Stimulated activated CD4-positive, alpha-beta T cell treated with anti-CD3 and anti-CD28 coated beads, TNF-alpha, amount 100 ng/mL, for 24 hours (primary cell): ENCODE measurements at regions not wholly inside any gene's neighbourhood (a gene's known extent, or its start where the extent isn't known, plus 50 kb on each side); places are given as distances from the start of the nearest gene placed in this dataset.
"Not testable (repeated sequence)": the region's sequence is repeated elsewhere in the genome, so short reads cannot be mapped to it uniquely, and the experiment has no call there.

Experiments used
- DNase-seq, 3 experiments: peaks; one replicate each; pipeline ENCODE4 v3.0.0-alpha.2; 2020; ENCODE audit warnings: low read depth in 3 of 3

DNA sequence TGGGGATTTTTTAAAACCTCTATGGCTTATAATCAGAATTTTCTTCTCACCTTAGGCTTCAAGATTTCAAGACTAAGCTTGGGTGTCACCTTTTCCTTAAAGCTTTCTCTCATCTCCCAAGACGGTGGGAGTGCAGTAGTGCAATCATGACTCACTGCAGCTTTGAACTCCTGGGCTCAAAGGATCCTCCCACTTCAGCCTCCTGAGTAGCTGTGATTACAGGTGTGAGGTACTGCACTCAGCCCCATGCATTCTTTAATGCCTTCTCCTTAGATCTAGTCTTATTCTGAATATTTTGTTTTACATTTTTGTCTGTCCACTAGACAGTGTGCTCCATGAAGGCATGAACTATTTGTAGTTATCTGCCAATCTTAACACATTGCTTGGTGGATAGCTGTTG is 55.7 kb upstream of the FAT3 start:
- no peak for DNase-seq

DNA sequence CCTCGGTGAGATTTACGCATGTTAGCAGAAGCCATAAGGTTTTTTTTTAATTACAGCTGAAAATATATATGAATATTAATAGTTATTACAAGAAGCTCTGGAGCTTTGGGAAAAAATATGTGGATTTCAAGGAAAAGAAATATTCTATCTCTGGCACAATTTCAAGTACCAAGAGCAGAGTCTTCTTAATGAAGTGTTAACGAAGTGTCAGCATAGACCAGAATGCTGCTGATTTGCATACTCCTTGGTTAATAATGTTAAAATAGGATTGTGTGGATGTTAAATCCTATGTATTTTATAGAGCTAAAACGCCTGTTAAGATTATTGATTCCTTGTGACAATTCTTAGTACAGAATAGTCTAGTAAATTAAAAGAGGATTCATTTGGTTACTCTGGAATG is 57.0 kb upstream of the FAT3 start:
- DNase-seq, result no peak

DNA sequence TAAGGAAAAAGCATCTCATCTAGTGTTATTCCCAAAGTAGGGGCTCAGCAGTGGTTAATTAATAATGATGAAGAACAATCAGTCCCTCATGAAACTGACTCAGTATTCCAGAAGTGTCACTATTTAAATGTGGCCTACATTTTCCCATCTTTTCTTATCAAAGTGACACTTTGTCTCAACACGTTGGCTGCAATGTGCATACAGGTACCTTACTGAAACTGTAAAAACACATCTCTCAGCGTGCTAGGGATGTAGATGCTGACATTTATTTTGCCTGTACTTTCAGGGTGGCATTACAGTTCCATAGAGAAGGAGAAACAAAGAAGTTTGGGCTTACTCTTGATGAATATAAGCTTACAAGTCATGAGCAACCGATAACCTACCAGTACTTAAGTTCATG is 58.3 kb upstream of the FAT3 start:
- no peak for DNase-seq

DNA sequence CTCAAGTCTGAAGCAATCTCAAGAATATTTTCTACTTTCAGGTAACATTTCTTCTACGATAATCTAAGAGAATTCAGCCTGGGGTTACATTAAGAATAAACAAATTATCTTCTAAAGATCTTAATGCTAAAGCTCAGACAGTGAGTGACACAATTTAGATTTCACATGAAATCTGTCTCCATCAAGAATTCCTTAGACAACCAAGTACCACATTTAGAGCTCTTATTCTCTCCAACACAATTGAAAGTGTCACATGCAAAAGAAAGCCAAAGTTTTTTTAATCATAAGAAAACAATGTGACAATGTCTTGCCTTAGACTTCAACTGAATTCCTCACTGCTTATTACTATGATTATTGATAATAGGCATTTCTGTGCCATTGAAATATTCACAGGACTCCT is 60.7 kb upstream of the FAT3 start:
- DNase-seq, result no peak

DNA sequence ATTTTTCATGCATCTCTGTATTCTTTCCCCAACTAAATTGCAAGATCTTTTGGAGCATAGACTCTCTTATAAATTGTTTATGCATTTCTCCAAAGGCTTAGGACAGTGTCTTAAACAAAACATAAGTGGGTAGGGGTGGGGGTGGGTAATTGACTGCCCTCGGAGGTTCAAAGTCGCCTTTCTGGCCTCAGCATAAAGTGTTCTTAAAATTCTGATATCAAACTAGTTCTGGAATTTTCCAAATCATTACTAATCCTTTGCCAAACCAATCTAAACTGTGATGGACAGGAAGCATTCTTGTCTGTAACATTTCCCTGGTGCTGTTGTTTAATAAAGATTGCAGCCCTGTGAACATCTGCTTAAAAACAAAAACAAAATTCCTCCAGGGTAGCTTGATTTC is 61.8 kb upstream of the FAT3 start:
- DNase-seq, result no peak

DNA sequence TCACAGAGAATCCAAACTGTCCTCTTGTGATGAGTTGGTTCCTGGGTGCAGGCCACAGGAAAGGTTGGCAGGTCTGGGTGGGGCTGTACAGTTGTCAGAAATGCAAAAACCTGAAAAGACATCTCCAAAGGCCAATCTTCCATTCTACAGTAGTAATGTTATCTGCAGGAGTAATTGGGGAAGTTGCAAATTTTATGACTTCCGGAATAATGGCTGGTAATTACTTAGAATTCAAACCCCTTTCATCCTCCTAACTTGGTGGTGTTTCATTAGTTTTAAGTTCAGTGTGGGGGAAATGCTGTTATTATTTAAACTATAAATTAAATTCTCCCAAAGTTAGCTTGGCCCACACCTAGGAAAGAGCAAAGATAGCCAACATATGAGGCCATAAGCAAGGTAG is 64.7 kb upstream of the FAT3 start:
- no peak for DNase-seq

DNA sequence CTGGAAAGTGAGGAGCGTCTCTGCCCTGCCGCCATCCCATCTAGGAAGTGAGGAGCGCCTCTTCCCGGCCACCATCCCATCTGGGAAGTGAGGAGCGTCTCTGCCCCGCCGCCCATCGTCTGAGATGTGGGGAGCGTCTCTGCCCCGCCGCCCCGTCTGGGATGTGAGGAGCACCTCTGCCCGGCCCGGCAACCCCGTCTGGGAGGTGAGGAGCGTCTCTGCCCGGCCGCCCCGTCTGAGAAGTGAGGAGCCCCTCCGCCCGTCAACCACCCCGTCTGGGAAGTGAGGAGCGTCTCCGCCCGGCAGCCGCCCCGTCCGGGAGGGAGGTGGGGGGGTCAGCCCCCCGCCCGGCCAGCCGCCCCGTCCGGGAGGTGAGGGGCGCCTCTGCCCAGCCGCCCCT is 67.2 kb upstream of the FAT3 start:
- not testable (repeated sequence) for DNase-seq

DNA sequence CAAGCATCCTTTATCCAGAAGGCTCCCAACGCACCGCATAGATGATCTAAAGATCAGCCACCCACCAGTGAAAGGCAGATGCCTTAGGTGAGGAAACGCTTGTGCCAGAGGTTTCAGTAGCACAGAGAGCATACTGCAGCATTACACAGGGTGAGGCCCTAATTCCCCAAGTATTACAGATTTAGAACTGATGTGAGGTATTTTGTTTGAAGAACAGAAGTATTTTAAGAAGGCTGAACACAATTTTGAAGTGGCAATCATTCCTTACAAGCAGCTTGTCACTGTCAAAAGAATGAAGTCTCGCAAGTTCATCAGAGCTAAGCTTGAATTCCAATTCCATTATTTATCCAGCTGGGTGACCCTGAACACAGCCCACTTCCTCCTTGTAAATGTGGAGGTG is 70.0 kb upstream of the FAT3 start:
- DNase-seq, result no peak

DNA sequence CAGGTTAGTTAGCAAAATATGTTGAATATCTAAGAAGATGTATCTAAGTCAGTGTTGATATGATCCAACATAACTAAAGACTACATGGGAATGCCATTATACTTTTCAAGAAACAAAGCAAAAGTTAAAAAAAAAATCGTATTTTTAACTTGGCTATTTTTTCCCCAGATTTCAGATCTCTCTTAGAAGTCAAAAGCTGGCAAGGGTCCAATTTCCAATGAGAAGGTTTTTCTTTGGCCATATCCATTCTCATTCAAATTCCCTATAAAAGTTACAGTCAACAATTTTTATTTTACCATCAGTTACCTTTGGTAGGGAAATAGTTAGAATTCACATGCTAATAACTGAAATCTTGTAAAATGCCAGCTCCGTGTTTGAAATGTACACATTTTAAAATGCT is 70.5 kb upstream of the FAT3 start:
- no peak for DNase-seq

DNA sequence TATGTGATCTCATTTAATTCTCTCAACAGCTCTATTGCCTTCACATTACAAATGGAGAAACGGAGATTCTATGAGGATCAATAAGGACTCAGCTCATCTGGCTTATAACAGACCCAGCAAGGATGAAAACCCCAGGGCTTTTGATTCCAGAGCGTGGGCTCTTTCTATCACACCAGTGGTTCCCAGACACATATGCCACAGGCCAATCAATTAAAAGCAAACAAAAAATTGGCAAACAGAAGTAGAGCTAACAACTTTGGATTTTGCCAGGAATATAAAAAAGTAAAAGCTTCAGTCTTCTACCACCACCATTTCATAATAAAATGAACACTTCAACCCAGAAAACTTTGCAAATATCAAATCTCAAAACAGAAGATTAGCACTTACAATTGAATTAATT is 71.1 kb upstream of the FAT3 start:
- DNase-seq, result no peak

DNA sequence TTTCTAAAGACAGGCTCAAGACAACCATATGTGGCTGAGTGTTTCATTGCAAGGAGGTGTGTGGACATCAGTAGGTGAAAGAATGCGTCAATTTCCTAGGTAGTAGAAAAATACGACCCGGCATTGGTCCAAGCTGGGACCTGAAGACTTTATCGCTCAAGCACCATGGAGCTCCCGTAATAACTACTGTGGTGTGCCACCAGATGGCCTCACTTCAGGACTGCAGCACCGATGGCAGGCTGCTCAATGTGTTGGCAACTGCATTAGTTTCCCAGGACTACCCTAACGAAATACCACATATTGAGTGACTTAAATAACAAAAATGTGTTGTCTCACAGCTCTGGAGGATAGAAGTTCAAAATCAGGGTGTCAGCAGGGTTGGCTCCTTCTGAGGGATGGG is 72.4 kb upstream of the FAT3 start:
- no peak for DNase-seq

DNA sequence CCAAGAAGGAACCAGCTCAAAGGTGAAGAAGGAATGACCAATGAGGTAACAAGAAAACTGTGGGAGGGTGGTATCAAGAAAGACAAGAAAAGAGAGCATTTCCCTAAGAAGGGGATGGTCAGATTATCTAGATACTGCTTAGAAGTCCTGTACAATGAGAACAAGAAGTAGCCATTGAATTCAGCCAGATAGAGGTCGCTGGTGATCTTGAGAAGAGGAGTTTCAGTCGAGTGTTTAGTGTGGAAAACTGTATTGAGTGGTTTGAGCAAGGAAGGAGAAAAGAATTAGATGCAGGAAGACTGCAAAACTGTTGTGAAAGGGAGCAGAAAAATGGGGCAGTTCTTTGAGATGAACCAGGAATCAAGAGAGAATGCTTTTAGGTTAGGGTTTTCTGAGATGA is 74.6 kb upstream of the FAT3 start:
- no peak for DNase-seq

DNA sequence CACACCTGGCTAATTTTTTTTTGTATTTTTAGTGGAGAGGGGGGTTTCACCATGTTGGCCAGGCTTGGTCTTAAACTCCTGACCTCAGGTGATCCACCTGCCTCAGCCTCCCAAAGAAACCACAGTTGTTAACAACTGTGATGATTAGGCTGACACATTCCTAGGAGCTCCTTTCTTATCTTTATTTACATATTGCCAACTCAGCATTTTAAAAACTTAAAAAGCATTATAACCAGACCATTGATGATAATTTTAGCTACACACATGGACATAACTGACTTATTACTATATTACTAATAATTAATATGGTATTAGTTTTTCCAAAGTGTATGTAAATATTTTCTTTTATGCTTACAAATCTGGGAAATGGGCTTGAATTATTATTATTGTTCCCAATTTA is 82.9 kb upstream of the FAT3 start:
- DNase-seq, result no peak

DNA sequence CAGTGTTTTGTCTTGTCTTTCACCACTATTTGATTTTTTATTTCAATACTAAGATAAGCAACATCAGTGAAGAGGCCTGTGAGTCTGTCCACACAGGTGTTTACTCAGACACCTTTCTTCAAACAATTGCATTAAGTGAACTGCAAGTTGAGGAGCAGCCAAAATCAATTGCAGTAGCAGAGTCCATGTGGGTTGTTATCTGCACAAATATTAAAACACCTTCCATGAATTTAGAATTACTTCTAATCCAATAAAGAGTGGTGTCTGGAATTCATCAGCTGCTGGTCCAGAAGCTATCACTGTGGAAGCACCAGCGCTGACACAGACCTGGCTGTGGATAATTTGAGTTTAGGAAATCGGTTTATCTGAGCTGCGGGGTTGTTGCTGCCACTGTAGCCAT is 83.5 kb upstream of the FAT3 start:
- no peak for DNase-seq

DNA sequence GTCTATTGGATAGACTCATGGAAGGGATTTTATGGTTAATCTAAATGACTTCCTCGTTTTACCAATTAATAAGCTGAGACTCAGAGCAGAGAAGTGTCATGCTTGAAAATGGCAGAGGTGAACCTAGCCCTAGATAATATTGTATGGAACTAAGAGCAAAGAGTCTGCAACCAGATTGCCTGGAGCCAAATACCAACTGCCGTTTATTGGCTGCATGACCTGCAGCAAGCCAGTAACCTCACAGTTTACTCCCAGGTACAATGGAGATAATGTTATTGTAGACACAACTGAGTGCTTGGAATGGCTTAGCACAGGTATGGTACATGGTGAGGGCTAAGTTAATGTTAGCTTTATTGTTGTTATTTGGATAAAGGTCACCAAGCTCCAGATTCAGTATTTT is 84.6 kb upstream of the FAT3 start:
- no peak for DNase-seq

DNA sequence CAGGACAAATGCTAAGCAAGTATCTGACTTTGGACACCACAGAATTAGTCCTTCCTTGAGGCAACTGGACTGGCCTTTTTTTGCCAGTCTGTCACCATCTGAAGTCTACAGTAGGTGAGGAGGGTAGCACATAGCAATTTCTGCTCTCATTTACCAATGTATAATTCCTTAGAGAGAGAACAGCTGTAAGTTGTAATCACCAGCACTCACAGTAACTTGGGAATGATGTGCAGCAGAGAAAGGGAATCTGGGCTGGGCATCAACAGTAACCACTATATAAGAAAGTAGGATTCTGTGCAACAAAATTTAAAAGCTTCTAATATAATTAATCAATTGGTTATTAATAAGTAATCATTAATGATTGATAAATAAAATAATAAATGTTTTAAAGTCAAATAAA is 86.3 kb upstream of the FAT3 start:
- DNase-seq, result no peak

DNA sequence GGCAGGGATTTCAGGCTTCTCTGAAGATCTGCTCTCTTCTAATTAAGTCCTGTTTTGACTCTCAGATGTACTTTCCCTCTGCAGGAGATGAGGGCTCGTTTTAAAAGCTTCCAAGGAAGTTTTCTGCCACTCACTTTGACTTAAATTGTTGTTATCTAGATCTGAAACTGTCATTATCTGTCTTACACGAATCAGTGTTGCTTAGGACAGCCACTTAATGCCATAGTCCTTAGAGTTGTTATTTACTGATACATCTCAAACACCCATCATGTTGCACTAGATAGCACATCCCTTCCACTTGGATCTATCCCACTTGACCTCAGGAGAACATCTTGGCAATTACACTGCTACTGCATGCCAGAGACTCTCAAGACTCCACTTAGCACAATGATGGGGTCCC is 86.9 kb upstream of the FAT3 start:
- DNase-seq, result no peak

DNA sequence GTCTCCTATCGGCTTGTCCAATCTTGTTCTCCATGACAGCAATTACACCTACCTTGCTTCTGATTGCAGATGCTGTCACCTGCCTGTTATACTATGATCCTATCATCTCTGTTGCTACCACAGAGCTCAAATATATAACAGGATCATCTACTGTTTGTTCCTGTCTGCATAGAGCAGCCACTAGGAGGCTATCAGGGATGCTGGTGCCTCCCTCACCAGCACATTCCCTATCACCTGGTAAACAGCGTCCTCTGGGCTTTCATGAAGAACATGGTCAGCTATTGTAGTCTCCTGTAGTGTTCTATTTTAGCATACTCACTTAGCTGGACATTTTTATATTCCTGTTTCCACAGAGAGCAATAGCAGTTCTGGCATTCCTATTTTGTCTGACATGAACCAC is 87.8 kb upstream of the FAT3 start:
- no peak for DNase-seq

DNA sequence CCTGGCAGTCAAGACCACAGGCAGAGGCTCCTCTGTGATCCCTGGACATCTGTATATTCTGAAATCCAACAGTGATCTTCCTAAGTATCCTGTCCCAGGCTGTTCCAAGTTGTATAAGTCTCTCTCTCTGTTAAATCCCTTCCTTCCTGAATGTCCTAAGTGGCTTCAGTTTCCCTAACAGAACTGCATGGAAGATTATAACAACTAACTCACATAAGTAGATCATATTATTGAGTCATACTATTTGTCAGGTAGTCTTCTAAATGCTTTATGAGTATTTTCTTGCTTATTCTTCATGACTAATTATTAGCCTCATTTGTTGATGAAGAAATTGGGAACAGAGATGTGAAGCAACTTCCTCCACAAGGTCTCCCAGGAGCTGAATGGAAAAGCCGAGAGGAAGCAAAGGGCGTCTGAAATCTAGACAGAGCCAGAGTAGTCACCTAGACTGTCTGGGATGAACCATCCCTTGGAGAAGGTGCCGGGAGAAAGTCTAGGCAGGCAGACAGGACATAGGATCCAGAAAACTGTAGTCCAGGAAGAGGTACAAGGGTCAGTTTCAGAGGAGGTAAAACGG is 93.2 kb upstream of the FAT3 start:
- no peak for DNase-seq

DNA sequence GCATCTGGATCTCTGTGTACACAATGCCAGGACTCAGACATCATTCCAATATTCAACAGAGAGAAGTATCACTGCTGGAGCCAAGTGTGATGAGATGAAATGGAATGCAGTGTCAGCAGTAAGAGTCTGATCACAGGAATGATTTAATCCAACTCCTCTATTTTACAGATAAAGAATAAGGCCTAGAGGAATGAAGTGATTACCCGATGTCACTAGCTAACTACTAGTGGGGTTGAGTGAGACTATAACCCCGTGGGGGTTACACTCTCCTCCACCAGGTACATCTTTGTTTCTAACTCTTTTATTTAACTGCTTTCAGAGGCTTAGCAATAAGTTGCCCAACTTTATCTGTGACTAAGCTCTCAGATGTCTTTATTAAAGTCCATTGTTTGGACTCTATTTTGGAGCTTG is 94.2 kb upstream of the FAT3 start:
- no peak for DNase-seq

DNA sequence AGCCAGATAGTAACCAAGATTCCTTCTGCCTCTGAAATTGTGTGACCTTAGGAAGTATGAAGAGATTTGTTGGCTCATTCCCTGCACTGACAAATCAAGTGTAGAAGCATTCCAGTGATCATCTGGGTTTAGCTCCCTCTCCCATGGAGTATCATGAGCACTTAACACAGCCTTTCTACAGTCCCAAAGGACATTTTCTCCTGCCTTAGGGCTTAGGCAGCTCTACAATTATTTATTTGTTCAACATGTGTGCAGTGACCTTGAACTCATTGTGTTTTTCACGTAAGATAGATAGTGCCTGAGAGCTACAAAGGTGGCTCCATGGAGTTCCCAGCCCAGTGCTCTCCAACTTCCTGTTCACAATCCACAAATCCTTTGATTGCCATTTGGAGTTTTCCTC is 94.8 kb upstream of the FAT3 start:
- no peak for DNase-seq

DNA sequence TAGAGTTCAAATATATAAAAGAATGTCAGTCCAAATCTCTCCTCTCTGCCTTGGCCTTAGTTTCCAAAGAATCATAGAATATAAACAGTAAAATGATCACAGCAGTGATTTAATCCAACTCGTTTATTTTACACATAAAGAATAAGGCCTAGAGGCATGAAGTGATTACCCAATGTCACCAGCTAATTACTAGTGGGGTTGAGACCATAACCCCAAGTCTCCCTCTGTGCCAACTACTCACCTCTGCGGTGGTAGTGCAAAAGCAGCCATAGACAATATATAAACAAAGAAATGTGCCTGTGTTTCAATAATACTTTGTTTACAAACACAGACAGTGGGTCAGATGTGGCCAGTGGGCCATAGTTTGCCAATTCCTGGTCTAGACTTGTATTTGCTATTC is 96.6 kb upstream of the FAT3 start:
- no peak for DNase-seq

DNA sequence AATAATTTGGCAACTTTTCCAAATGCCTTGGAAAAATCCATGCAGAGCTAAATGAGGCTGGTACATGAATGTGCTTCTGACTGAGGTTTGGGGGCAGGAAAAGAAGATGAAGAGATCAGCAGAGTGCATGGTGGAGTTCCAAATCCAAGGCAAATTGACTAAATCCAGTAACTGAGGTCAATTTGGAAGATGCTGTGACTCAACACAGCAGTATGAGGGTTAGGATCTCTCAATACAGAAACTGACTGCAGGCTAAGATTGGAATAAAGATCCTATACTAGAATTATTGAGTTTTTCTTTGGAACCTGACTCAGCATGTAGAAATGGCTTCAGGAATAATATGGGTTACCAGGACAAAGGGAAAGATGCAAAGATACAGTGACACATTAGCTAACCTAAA is 99.3 kb upstream of the FAT3 start:
- DNase-seq, result no peak

DNA sequence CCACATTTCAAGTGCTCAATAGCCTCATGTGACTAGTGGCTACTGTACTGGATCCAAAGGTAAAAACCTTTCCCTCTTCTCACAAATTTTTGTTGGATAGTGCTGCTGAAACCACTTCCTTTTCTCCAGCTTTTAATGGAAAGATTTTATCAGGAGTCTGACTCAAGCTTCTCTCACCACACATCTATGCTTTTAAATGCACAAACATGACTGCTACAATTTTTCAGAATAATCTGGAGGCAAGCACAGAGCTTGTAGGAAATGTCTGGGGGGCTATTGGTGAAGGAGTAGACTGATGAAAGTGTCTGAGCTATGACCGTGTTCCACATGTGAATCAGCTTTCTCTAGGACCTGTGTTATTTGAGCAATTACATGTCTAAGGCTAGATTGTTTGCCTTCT is 101.1 kb upstream of the FAT3 start:
- no peak for DNase-seq

DNA sequence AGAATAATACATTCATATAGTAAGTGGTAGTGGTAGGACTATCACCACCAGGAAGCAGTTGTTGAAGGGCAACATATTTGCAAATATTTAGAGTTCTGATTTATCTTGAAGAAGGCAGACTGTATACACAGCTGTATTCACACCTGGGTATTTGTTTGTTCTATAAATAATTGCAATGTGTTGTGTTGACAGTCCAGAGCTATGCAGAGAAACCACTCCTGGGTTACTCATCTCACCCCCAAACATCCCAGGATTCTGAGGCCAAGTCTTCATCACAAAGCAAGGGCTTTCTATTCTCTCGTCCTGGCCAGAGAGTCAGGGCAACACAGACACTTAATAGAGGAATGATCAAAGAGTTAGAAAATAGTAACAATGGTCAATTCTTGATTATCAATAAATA is 102.1 kb upstream of the FAT3 start:
- no peak for DNase-seq
